ENCODE measurements at regions not wholly inside any gene's neighbourhood (a gene's known extent, or its start where the extent isn't known, plus 50 kb on each side); places are given as distances from the start of the nearest gene placed in this dataset.

DNA sequence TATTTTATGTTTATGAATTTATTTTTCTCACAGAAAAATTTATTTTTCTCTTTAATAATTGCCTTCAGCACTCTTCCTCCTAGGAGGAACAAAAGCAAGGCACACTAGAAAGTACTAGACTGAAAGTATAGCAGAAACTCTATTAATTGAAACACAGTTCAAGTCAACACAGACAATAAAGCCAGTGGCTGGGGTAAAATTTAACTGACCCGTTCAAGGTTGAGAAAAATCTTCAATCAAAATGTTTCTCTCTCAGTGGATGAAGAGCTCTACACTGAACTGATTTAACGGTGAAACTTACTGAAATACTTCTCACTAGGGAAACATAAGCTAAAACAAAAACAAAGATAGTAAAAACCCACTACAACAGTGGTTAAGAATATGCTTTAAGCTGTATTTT, 230.1 kb upstream of the MIR17HG start:
- Histone ChIP-seq H3K9me3 (replicated peaks; ENCODE audit: control insufficient read depth, insufficient read depth, low read depth, low read length) (no peaks in the 10 kb centered on the region; the same call in 1 of the 2 replicates), H3K27me3 (ENCODE audit: control insufficient read depth in 2 of 2, insufficient read depth in 2 of 2, low read length in 2 of 2) (no peaks in the 10 kb centered on the region), H3K9me1 (ENCODE audit: control insufficient read depth, insufficient read depth, low read length) (no peaks in the 10 kb centered on the region), H3K79me2 (ENCODE audit: control insufficient read depth, insufficient read depth, low read length) (no peaks in the 10 kb centered on the region), H3K4me1 (replicated peaks in 1 of 2; ENCODE audit: control insufficient read depth in 2 of 2, insufficient read depth in 2 of 2, low read length in 2 of 2) (no peaks in the 10 kb centered on the region), H3K27ac (ENCODE audit: extremely low read depth, low read depth, low read length) (no peak overlapping the region), H3K9ac (ENCODE audit: insufficient read depth in 1 of 2, low read depth in 2 of 2, low read length in 2 of 2) (no peak overlapping the region), H3K4me3 (no peak overlapping the region), H2AFZ (ENCODE audit: low read depth, low read length) (no peak overlapping the region), H4K20me1 (replicated peaks; ENCODE audit: control insufficient read depth, insufficient read depth, low read length) (no peaks in the 10 kb centered on the region), H3K36me3 (ENCODE audit: control insufficient read depth, insufficient read depth, low read length) (no peaks in the 10 kb centered on the region), H3K4me2 (ENCODE audit: insufficient read depth, low read length) (no peak overlapping the region)
- CTCF ChIA-PET (ENCODE audit: low intra/inter-chr PET ratio), result no interaction called here
- 0% methylated on average over 2 of the region's 2 CpGs for WGBS (ENCODE audit: insufficient coverage, low coverage, missing lambda C conversion rate)
- ATAC-seq (no peak), FAIRE-seq (no peak), DNase-seq (ENCODE audit: extremely low read depth in 1 of 4, low spot score in 3 of 4) (no peak)
- POLR2A ChIA-PET, result no interaction called here
- TF ChIP-seq, protein P1, sequence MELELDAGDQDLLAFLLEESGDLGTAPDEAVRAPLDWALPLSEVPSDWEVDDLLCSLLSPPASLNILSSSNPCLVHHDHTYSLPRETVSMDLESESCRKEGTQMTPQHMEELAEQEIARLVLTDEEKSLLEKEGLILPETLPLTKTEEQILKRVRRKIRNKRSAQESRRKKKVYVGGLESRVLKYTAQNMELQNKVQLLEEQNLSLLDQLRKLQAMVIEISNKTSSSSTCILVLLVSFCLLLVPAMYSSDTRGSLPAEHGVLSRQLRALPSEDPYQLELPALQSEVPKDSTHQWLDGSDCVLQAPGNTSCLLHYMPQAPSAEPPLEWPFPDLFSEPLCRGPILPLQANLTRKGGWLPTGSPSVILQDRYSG (tag; conservative IDR thresholded peaks at IDR 0.05; ENCODE audit: low read depth), result no peak
- TF ChIP-seq CSDE1 (IDR thresholded peaks at IDR 0.05) (no peak), TSC22D4 (tag; IDR thresholded peaks at IDR 0.05) (0 out of 2 replicates have a peak, but pooled peaks have one; percentile 39)
- in situ Hi-C loops (cut with MboI) (no loop called here), intact Hi-C loops (cut with micrococcal nuclease) (no loop called here)
- no TSS peak for BruUV-seq (replicated peaks)

DNA sequence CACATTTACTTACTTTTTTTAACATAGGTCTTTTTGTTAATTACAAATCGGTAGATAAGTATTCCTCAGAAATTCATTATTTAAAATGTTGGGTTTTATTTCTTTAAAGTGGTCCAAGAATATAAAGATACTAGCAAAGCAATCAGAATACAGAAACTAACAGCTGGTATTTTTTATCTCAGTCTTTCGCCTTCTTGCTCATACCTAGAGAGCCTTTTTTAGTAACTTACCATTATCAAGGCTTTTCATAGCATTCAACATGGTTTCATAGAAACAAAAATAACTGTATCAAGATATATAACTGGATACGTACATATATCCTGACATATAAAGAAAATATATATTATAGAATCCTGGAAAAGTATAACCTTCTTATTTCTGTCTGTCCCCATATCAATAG, 227.8 kb upstream of the MIR17HG start:
- no peak overlapping the region for H3K9ac ChIP-seq (ENCODE audit: insufficient read depth in 1 of 2, low read depth in 2 of 2, low read length in 2 of 2)
- no peaks in the 10 kb centered on the region for H3K9me1 ChIP-seq (ENCODE audit: control insufficient read depth, insufficient read depth, low read length)
- DNase-seq (ENCODE audit: extremely low read depth in 1 of 4, low spot score in 3 of 4) (no peak), ATAC-seq (no peak), FAIRE-seq (no peak)
- H3K4me3 ChIP-seq, result no peak overlapping the region
- CTCF ChIA-PET (ENCODE audit: low intra/inter-chr PET ratio), result no interaction called here
- POLR2A ChIA-PET, result no interaction called here
- H3K4me1 ChIP-seq (replicated peaks in 1 of 2; ENCODE audit: control insufficient read depth in 2 of 2, insufficient read depth in 2 of 2, low read length in 2 of 2), result no peaks in the 10 kb centered on the region
- in situ Hi-C loops (cut with MboI) (no loop called here), intact Hi-C loops (cut with micrococcal nuclease) (no loop called here)
- H3K27ac ChIP-seq (ENCODE audit: extremely low read depth, low read depth, low read length), result no peak overlapping the region
- H3K36me3 ChIP-seq (ENCODE audit: control insufficient read depth, insufficient read depth, low read length), result no peaks in the 10 kb centered on the region
- H3K9me3 ChIP-seq (replicated peaks; ENCODE audit: control insufficient read depth, insufficient read depth, low read depth, low read length), result no peaks in the 10 kb centered on the region; the same call in 1 of the 2 replicates
- no peaks in the 10 kb centered on the region for H3K27me3 ChIP-seq (ENCODE audit: control insufficient read depth in 2 of 2, insufficient read depth in 2 of 2, low read length in 2 of 2)
- H2AFZ ChIP-seq (ENCODE audit: low read depth, low read length), result no peak overlapping the region
- H3K4me2 ChIP-seq (ENCODE audit: insufficient read depth, low read length), result no peak overlapping the region
- H3K79me2 ChIP-seq (ENCODE audit: control insufficient read depth, insufficient read depth, low read length), result no peaks in the 10 kb centered on the region
- WGBS (ENCODE audit: insufficient coverage, low coverage, missing lambda C conversion rate), result under 1% methylated on average over 3 of the region's 3 CpGs
- H4K20me1 ChIP-seq (replicated peaks; ENCODE audit: control insufficient read depth, insufficient read depth, low read length), result no peaks in the 10 kb centered on the region
- TF ChIP-seq HDGF (IDR thresholded peaks at IDR 0.05), result no peak
- TF ChIP-seq MCM3 (IDR thresholded peaks at IDR 0.05), result no peak
- TF ChIP-seq TCF7L2 (IDR thresholded peaks at IDR 0.05; ENCODE audit: low read depth, low read length), result no peak
- no peak for TF ChIP-seq ZNF23 (CRISPR knock-in tag; IDR thresholded peaks at IDR 0.05)
- no peak for TF ChIP-seq ZNF282 (CRISPR knock-in tag; IDR thresholded peaks at IDR 0.05)
- no peak for TF ChIP-seq TEAD1 (CRISPR knock-in tag; IDR thresholded peaks at IDR 0.05)
- TF ChIP-seq ZNF507 (tag; conservative IDR thresholded peaks at IDR 0.05), result no peak
- TF ChIP-seq SMARCC2 (IDR thresholded peaks at IDR 0.05; ENCODE audit: low read depth), result no peak
- TF ChIP-seq, protein P2, sequence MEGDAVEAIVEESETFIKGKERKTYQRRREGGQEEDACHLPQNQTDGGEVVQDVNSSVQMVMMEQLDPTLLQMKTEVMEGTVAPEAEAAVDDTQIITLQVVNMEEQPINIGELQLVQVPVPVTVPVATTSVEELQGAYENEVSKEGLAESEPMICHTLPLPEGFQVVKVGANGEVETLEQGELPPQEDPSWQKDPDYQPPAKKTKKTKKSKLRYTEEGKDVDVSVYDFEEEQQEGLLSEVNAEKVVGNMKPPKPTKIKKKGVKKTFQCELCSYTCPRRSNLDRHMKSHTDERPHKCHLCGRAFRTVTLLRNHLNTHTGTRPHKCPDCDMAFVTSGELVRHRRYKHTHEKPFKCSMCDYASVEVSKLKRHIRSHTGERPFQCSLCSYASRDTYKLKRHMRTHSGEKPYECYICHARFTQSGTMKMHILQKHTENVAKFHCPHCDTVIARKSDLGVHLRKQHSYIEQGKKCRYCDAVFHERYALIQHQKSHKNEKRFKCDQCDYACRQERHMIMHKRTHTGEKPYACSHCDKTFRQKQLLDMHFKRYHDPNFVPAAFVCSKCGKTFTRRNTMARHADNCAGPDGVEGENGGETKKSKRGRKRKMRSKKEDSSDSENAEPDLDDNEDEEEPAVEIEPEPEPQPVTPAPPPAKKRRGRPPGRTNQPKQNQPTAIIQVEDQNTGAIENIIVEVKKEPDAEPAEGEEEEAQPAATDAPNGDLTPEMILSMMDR (IDR thresholded peaks at IDR 0.05 in 2 of 3, conservative IDR thresholded peaks at IDR 0.05 in 1 of 3; ENCODE audit: insufficient read depth in 2 of 3, low read depth in 1 of 3, low read length in 3 of 3), result no peak
- no peak for TF ChIP-seq ZNF75A (CRISPR knock-in tag; IDR thresholded peaks at IDR 0.05)
- TF ChIP-seq MCM5 (IDR thresholded peaks at IDR 0.05; ENCODE audit: low read depth), result no peak
- TF ChIP-seq ZNF253 (CRISPR knock-in tag; conservative IDR thresholded peaks at IDR 0.05), result no peak
- no peak for TF ChIP-seq NFE2L1 (tag; IDR thresholded peaks at IDR 0.05; ENCODE audit: borderline replicate concordance, low read depth)
- BruUV-seq (replicated peaks), result no TSS peak

Measured in K562 (cell line).